Thymus (tissue), 11 donors: ENCODE measurements at regions not wholly inside any gene's neighbourhood (a gene's known extent, or its start where the extent isn't known, plus 50 kb on each side); places are given as distances from the start of the nearest gene placed in this dataset.

ENCODE experiments used
- DNase-seq, 9 donors: peaks; one replicate each; pipeline ENCODE4 v3.0.0-alpha.2; 2013; ENCODE audit warnings: low spot score in 9 of 9, low read depth in 6 of 9, missing footprints in 1 of 9
- H3K27ac ChIP-seq, 2 donors: one replicate each; pipeline ENCODE4 v1.5.1; 2013; ENCODE audit warnings: control low read depth in 1 of 2, low read depth in 1 of 2, low read length in 1 of 2, mild to moderate bottlenecking in 1 of 2, moderate library complexity in 1 of 2
- H3K27me3 ChIP-seq, 2 donors: one replicate each; pipeline ENCODE4 v1.5.1; 2013; ENCODE audit warnings: low read length in 1 of 2; ENCODE audit not compliant: control insufficient read depth in 2 of 2, insufficient read depth in 1 of 2
- H3K36me3 ChIP-seq, 2 donors: one replicate each; pipeline ENCODE4 v1.5.1; 2013; ENCODE audit warnings: low read length in 1 of 2, mild to moderate bottlenecking in 1 of 2, moderate library complexity in 1 of 2; ENCODE audit not compliant: control insufficient read depth in 2 of 2, insufficient read depth in 2 of 2
- H3K4me1 ChIP-seq, 2 donors: one replicate each; pipeline ENCODE4 v1.5.1; 2013; ENCODE audit warnings: low read length in 2 of 2; ENCODE audit not compliant: control insufficient read depth in 2 of 2, insufficient read depth in 2 of 2
- H3K4me3 ChIP-seq, 2 donors: one replicate each; pipeline ENCODE4 v1.5.1; 2013; ENCODE audit warnings: low read length in 2 of 2, control low read depth in 1 of 2, mild to moderate bottlenecking in 1 of 2
- H3K9me3 ChIP-seq, 2 donors: one replicate each; pipeline ENCODE4 v1.5.1; 2013; ENCODE audit warnings: low read length in 1 of 2, mild to moderate bottlenecking in 1 of 2; ENCODE audit not compliant: control insufficient read depth in 2 of 2, insufficient read depth in 1 of 2
- WGBS: extraction: QIAGEN DNeasy Blood & Tissue Kit; methylation state at CpG from one replicate; pipeline ENCODE4 v1.1.7; 2013; 5-methylcytosine and 5-hydroxymethylcytosine counted together
- donor health status: healthy.

DNA sequence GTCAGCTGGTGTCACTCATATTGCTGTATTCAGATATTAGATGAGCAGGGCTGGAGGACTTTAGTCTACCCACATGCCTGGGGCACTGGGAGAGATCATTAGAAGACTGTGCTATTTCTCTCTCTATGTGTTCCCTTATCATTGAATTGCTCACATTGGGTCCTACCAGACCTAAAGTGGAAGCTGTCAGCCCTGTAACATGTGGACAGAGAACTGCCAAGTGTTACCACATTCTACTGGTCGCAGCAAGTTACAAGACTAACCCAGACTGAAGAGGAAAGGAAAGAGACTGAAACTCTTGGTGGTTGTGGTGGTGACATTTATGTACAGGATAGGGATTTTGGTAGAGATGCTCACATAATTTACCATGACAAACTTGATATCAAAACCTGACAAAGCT lies 627.1 kb upstream of the FZD8 start:
- H3K27ac ChIP-seq: no peak overlapping the region
- peaks cover 0 to 1% of the 10 kb centered on the region in 2 donors for H3K9me3 ChIP-seq
- DNase-seq: no peak
- H3K27me3 ChIP-seq: no peaks in the 10 kb centered on the region
- H3K4me3 ChIP-seq: no peak overlapping the region
- H3K36me3 ChIP-seq: no peaks in the 10 kb centered on the region
- 96% methylated on average over 1 of the region's 1 CpG for WGBS
- no peaks in the 10 kb centered on the region for H3K4me1 ChIP-seq

DNA sequence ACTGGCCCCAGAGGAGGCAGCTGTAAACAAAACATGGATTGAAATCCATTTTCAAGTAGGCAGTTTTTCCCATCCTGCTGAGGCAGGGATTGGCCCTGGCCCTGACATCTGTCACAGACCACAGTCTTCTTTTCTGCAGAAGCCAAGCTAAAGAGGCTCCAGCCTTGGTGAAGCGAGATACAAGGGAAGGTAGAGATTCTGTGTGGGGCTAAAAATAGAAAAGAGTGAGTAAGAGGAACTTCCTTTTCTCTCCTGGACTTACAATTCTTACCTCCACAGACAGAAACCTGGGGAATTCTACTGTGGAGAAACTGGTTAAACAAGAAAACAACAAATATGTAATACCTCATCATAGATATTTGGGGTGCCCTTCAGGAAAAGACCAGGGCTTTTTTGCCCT lies 624.8 kb upstream of the FZD8 start:
- 40% methylated on average over 1 of the region's 1 CpG for WGBS
- no peak overlapping the region for H3K27ac ChIP-seq
- no peak overlapping the region for H3K4me3 ChIP-seq

DNA sequence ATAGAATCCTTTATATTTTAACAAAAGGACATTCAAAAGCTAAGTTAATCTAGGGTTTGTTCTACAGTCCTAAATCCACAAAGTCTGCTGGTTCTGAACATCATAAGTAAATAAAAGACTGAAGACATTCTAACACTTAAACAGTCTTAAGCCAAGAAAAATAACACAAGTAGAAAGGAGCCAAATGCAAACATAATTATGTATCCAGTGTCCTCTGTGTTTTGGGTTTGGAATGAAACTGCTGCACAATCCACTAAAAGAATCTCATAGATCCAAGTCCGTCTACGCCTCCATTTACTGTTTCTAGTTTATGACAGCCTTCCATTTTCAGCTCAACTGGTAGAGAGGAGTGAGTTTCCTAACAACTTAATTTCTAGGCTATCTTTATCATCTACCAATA lies 623.6 kb upstream of the FZD8 start:
- WGBS: 93% methylated on average over 2 of the region's 2 CpGs
- H3K36me3 ChIP-seq: no peaks in the 10 kb centered on the region
- no peak for DNase-seq
- H3K27me3 ChIP-seq: no peaks in the 10 kb centered on the region
- no peak overlapping the region for H3K27ac ChIP-seq
- no peak overlapping the region for H3K4me3 ChIP-seq
- H3K4me1 ChIP-seq: no peaks in the 10 kb centered on the region
- no peaks in the 10 kb centered on the region for H3K9me3 ChIP-seq

More for the DNA sequence above, 624.8 kb upstream of the FZD8 start:
- no peak for DNase-seq
- Histone ChIP-seq H3K9me3 (no peaks in the 10 kb centered on the region), H3K36me3 (no peaks in the 10 kb centered on the region), H3K4me1 (no peaks in the 10 kb centered on the region), H3K27me3 (no peaks in the 10 kb centered on the region)

DNA sequence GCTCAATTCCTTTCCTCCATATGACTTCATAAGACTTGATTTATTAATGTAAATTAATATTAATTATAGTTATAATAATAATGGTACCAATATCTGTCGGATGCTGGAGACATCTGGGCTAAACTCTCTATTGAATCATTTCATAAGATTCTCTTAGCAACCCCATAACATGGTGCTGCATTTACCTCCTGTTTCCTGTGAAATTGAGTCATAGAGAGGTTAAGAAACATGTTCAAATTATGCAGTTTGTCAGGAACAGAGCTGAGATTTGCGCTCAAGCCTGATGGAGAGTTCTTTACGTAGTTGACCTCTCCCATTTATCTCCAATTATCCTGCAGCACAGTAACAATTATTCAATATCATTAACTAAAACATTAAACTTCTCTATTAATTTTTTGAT lies 621.8 kb upstream of the FZD8 start:
- Histone ChIP-seq H3K4me1 (no peaks in the 10 kb centered on the region), H3K4me3 (no peak overlapping the region), H3K9me3 (no peaks in the 10 kb centered on the region), H3K27ac (no peak overlapping the region), H3K27me3 (no peaks in the 10 kb centered on the region), H3K36me3 (no peaks in the 10 kb centered on the region)
- 95% methylated on average over 3 of the region's 3 CpGs for WGBS
- DNase-seq: no peak

DNA sequence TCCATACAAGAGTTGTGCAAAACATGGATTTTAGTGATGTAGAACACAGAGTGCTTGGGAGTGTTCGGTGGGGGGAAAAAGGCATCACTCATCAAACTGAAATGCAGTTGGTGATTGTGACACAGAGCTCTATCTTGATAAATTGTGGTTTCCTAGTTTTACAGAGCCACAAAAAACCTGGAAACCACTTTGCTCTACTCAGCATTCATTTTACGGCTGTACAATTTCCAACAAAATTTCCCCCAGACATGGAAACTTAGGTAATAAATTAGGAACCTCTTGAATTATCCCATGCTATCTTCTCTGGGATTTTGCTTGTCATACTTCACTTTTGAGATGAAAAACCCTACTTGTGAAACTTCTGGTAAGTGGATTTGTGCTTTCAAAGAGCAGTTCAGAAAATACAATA lies 614.9 kb upstream of the FZD8 start:
- no peak for DNase-seq
- H3K4me1 ChIP-seq: no peaks in the 10 kb centered on the region
- H3K9me3 ChIP-seq: no peaks in the 10 kb centered on the region
- 21% methylated on average over 2 of the region's 2 CpGs for WGBS
- no peaks in the 10 kb centered on the region for H3K27me3 ChIP-seq
- no peak overlapping the region for H3K4me3 ChIP-seq
- no peak overlapping the region for H3K27ac ChIP-seq
- no peaks in the 10 kb centered on the region for H3K36me3 ChIP-seq

DNA sequence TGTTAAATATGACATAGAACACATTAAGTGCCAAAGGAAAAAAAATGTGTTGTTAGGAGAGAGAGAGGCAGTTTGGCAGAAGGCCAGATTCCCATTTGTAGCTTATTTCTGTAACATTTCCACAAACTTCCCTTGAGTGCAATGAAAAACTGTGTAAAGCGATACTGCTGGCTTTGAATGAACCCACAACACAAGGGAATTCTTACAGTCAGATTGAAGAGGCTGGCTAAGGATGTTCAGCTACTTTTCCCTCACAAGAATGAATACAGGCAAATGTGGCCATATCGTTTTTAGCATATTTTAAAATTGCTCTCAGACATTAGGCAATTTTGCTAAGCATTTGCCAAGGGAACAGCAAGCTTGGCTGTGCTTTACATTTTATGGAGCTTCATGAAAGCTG lies 614.1 kb upstream of the FZD8 start:
- no peaks in the 10 kb centered on the region for H3K9me3 ChIP-seq
- no peak overlapping the region for H3K27ac ChIP-seq
- peak in 1 of 9 donors; percentile 4 for DNase-seq
- no peaks in the 10 kb centered on the region for H3K27me3 ChIP-seq
- no peak overlapping the region for H3K4me3 ChIP-seq
- WGBS: 82% methylated on average over 2 of the region's 2 CpGs
- H3K36me3 ChIP-seq: no peaks in the 10 kb centered on the region
- H3K4me1 ChIP-seq: no peaks in the 10 kb centered on the region

DNA sequence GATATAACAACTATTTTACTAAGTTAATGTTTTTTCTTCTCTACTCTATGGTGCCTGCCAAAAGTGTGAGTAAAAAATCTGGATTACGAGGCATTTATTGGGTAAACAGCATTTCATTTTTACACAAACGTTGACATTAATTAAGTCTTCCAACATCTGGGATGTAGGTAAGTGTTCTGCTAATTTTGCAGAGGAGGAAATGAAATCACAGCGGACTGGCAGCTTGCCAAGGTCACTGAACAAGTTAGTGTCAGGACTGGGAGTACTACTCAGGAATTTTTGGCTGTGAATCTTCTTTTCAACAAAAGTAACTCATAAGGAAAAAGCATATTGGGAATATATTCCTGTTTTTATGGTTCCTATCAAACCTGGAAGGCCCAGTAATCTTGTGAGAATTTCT lies 612.1 kb upstream of the FZD8 start:
- WGBS: 88% methylated on average over 3 of the region's 3 CpGs
- Histone ChIP-seq H3K27me3 (no peaks in the 10 kb centered on the region), H3K4me1 (no peaks in the 10 kb centered on the region), H3K9me3 (no peaks in the 10 kb centered on the region), H3K4me3 (no peak overlapping the region), H3K27ac (no peak overlapping the region), H3K36me3 (no peaks in the 10 kb centered on the region)
- DNase-seq: no peak

DNA sequence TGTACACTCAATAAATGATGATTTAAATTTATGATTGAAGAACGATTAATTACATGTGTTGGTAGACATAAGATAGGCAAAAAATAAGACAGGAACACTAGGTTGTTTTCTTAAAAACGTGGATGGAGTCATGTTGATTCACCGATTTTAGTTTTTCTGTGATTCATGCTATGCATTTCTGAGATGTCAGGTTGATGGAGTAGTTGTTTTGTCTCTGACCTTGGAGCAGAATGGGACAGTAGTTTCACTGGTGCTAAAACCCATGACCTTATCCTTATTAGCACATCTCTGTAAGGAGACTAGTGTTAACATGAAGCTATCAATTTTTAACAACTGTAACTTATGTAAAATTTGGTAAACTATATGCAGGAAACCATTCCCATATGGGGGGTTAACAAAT lies 611.6 kb upstream of the FZD8 start:
- no peaks in the 10 kb centered on the region for H3K36me3 ChIP-seq
- no peaks in the 10 kb centered on the region for H3K27me3 ChIP-seq
- H3K9me3 ChIP-seq: no peaks in the 10 kb centered on the region
- no peak for DNase-seq
- no peaks in the 10 kb centered on the region for H3K4me1 ChIP-seq
- H3K4me3 ChIP-seq: no peak overlapping the region
- 84% methylated on average over 3 of the region's 3 CpGs for WGBS
- no peak overlapping the region for H3K27ac ChIP-seq

DNA sequence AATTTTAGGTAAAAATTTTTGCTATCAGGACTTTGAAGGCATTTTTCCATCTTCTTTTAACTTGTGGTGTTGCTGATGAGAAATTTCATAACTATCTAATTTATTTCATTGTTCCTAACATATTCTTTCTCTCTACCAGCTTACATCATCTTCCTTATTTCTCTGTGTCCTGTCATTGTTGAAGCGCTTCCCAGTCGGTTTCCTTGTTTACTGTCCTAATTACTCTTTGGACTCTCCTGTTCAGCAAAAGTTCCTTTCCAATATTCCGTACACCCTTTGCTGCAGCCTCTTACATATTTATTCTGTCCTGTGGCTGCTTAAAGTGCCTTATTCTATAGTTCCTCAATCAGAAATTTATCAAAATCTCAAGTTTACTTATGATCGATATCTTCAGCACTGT lies 609.0 kb upstream of the FZD8 start:
- WGBS: 97% methylated on average over 4 of the region's 4 CpGs

More for the DNA sequence above, 609.0 kb upstream of the FZD8 start:
- DNase-seq: no peak
- Histone ChIP-seq H3K4me3 (no peak overlapping the region), H3K27me3 (no peaks in the 10 kb centered on the region), H3K36me3 (no peaks in the 10 kb centered on the region), H3K9me3 (no peaks in the 10 kb centered on the region), H3K27ac (no peak overlapping the region), H3K4me1 (no peaks in the 10 kb centered on the region)
